Cardiac muscle cell (in vitro differentiated cells and primary cell): ENCODE measurements at regions not wholly inside any gene's neighbourhood (a gene's known extent, or its start where the extent isn't known, plus 50 kb on each side); places are given as distances from the start of the nearest gene placed in this dataset.
A peak's percentile ranks its signal among the peaks of the same experiment; 100 is the strongest.

Experiments used
- DNase-seq, 2 donors: peaks; one replicate each; pipeline versions ENCODE4 v3.0.0 to v3.0.0-alpha.2; 2010 to 2017; ENCODE audit warnings: low read depth in 1 of 2, low spot score in 1 of 2
- H3K27ac ChIP-seq: fragments of 200-600 bp; sonication (generic); 2 replicates; pipeline ENCODE4 v1.5.1; 2016
- H3K27me3 ChIP-seq: fragments of 200-600 bp; sonication (generic); 2 replicates; pipeline ENCODE4 v1.6.0; 2016; ENCODE audit warnings: control low read depth
- H3K36me3 ChIP-seq: fragments of 200-600 bp; sonication (generic); 2 replicates; pipeline ENCODE4 v1.5.1; 2016; ENCODE audit warnings: control low read depth
- H3K4me1 ChIP-seq: fragments of 200-600 bp; sonication (generic); 2 replicates; pipeline ENCODE4 v1.8.1; 2017; ENCODE audit warnings: low read depth, mild to moderate bottlenecking, mixed run types
- H3K4me3 ChIP-seq: fragments of 200-600 bp; sonication (generic); 2 replicates; pipeline ENCODE4 v1.5.1; 2016; ENCODE audit warnings: mild to moderate bottlenecking
- H3K9me3 ChIP-seq: fragments of 200-600 bp; sonication (generic); 2 replicates; pipeline ENCODE4 v1.5.1; 2017; ENCODE audit warnings: low read depth, mild to moderate bottlenecking, control low read depth
- TF ChIP-seq, protein P1 (sequence below): IDR thresholded peaks from 2 replicates; pipeline ENCODE4 v1.5.1; 2012; ENCODE audit warnings: low read depth, mild to moderate bottlenecking, low read length

DNA sequence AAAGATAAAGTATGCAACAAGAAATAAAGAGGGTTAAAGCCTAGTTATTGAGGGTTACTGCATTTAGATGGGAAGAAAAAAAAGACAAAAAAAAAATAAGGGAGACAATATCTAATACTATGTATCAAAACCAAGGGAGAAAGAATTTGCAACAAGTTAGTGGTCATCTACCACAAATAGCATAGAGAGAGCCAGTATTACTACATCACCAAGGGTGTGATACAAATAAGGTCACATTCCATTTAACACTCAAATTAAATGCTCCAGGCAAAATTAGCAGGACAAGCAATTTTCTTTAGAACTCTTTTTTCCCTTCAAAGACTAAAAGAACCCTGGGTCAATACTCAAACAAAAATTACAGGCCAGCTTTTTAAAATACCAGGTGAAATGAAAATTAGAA lies 115.1 kb upstream of the GULP1 start:
- no peaks in the 10 kb centered on the region for H3K4me1 ChIP-seq
- H3K27ac ChIP-seq = no peak overlapping the region
- TF ChIP-seq, protein P1, sequence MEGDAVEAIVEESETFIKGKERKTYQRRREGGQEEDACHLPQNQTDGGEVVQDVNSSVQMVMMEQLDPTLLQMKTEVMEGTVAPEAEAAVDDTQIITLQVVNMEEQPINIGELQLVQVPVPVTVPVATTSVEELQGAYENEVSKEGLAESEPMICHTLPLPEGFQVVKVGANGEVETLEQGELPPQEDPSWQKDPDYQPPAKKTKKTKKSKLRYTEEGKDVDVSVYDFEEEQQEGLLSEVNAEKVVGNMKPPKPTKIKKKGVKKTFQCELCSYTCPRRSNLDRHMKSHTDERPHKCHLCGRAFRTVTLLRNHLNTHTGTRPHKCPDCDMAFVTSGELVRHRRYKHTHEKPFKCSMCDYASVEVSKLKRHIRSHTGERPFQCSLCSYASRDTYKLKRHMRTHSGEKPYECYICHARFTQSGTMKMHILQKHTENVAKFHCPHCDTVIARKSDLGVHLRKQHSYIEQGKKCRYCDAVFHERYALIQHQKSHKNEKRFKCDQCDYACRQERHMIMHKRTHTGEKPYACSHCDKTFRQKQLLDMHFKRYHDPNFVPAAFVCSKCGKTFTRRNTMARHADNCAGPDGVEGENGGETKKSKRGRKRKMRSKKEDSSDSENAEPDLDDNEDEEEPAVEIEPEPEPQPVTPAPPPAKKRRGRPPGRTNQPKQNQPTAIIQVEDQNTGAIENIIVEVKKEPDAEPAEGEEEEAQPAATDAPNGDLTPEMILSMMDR = no peak
- H3K9me3 ChIP-seq = no peaks in the 10 kb centered on the region
- H3K36me3 ChIP-seq = no peaks in the 10 kb centered on the region
- H3K27me3 ChIP-seq = no peaks in the 10 kb centered on the region
- no peak for DNase-seq
- no peak overlapping the region for H3K4me3 ChIP-seq

DNA sequence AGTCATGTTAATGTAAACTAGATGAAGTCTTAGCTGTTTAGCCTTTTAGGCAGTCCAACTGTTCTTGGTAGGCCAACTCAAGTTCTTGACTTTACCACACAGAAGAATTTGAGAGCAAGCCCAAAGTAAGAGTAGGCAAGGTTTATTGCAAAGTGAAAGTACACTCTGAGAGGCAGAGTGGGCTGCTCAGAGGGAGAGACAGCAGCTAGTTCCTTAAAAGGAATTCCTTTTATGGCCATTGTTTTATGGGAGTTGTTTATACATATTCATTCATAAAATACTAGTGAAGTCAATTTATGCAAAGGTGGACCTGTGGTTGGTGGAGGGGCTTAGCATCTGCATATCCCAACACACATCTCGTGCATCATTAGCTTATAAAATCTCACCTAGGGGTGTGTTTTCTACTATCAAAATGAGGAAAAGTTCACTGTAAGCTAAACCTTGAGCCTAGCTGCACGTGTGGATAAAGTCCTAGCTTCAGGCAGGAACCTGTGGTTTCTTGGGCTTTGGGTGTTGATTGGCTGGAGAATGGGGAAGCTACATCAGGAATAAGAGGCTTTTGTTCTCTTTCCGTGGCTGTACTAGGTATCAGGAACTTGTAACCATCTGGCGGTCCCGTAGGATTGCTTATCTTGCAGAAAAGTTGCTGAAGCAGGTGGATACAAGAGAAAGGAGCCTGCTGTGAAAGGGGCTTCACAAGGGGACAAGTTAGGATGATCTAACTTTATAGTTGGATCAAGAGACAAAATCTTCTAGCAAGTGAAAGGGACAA lies 110.4 kb upstream of the GULP1 start:
- peak in 1 of 2 donors; percentile 6 for DNase-seq
- H3K27ac ChIP-seq = no peak overlapping the region

DNA sequence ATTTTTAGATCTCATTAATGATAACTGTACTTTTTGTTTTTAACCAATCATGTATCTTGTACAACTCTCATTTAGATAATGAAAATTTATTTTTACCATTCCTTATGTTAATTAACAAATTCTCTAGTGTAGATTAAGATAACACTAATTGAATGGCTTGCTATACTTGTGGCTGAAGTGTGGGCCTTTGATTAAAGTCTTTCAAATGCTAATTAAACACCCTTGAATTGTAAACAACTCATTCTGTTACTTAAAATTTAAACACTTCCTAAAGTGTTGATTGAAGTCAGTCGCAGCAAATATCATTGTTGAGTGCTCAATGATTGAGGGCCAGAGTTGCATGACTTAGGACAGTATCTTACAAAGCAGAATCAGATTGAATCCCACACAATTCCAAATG lies 109.8 kb upstream of the GULP1 start:
- Histone ChIP-seq H3K9me3 (no peaks in the 10 kb centered on the region), H3K4me3 (no peak overlapping the region), H3K27me3 (no peaks in the 10 kb centered on the region), H3K36me3 (no peaks in the 10 kb centered on the region), H3K4me1 (no peaks in the 10 kb centered on the region), H3K27ac (no peak overlapping the region)
- TF ChIP-seq, protein P1 = no peak
- DNase-seq = no peak

More for the DNA sequence above, 110.4 kb upstream of the GULP1 start:
- no peaks in the 10 kb centered on the region for H3K27me3 ChIP-seq
- H3K36me3 ChIP-seq = no peaks in the 10 kb centered on the region
- no peak overlapping the region for H3K4me3 ChIP-seq
- H3K9me3 ChIP-seq = no peaks in the 10 kb centered on the region
- no peaks in the 10 kb centered on the region for H3K4me1 ChIP-seq
- TF ChIP-seq, protein P1 = no peak

DNA sequence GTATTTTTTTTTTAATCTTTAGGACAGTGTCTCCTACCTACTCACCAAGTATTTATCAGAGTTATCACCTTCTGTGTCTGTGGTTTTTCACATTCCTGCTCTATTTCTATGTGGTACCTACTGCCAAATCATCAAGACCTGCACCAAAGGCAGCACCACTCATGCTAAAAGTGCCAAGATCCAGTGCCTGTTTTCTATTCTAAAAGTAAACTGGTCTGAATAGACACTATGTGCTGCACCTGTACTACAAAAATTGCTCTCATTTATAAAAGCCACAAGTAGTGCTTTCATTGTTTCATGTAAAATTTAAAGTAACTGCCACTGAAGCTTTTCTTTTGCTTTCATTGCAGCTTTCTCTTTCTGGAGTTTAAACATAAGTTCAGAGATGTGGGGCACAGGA lies 103.9 kb upstream of the GULP1 start:
- Histone ChIP-seq H3K4me3 (no peak overlapping the region), H3K27ac (no peak overlapping the region), H3K27me3 (no peaks in the 10 kb centered on the region), H3K4me1 (no peaks in the 10 kb centered on the region), H3K36me3 (no peaks in the 10 kb centered on the region), H3K9me3 (no peaks in the 10 kb centered on the region)
- TF ChIP-seq, protein P1 = no peak
- no peak for DNase-seq

DNA sequence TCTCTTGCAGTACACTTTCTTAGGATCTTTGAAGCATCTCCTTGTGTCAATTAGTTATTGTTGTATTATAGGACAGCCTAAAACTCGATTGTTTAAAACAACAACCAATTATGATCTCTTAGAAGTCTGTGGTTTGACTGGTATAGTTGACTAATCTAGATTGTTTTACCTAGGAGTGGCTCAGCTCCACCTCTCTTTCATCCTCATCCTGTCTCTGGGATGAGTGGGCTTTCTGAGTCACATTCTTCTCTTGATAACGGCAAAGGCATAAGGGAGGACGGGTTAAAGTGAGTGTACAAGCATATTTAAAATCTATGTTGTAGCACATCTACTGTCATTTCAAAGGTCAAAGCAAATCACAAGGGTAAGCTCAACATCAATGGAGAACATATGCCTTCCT lies 102.3 kb upstream of the GULP1 start:
- TF ChIP-seq, protein P1 = no peak
- H3K36me3 ChIP-seq = no peaks in the 10 kb centered on the region
- H3K4me1 ChIP-seq = no peaks in the 10 kb centered on the region
- no peak for DNase-seq
- no peaks in the 10 kb centered on the region for H3K9me3 ChIP-seq
- H3K27me3 ChIP-seq = no peaks in the 10 kb centered on the region
- H3K4me3 ChIP-seq = no peak overlapping the region
- H3K27ac ChIP-seq = no peak overlapping the region
